Endothelial cell of umbilical vein (primary cell): ENCODE measurements at regions not wholly inside any gene's neighbourhood (a gene's known extent, or its start where the extent isn't known, plus 50 kb on each side); places are given as distances from the start of the nearest gene placed in this dataset.

Experiments
- EZH2 ChIP-seq: IDR thresholded peaks from 2 replicates; pipeline ENCODE4 v1.6.1; 2012; ENCODE audit warnings: borderline replicate concordance, low read depth, mild to moderate bottlenecking, moderate library complexity, low read length, inconsistent platforms; ENCODE audit not compliant: severe bottlenecking
- FOS ChIP-seq: IDR thresholded peaks from 2 replicates; pipeline ENCODE4 v1.6.1; 2011; ENCODE audit warnings: mild to moderate bottlenecking, low read length, moderate library complexity, borderline replicate concordance; ENCODE audit not compliant: insufficient read depth
- GATA2 ChIP-seq: IDR thresholded peaks from 2 replicates; pipeline ENCODE4 v1.7.0; 2011; ENCODE audit warnings: low read depth, mild to moderate bottlenecking, moderate library complexity, mixed read lengths, low read length; ENCODE audit not compliant: insufficient read length, insufficient read depth
- POLR2A ChIP-seq: IDR thresholded peaks from 2 replicates; pipeline ENCODE4 v1.6.1; 2012; ENCODE audit warnings: low read depth, mild to moderate bottlenecking, control low read depth, low read length
- POLR2AphosphoS5 ChIP-seq: IDR thresholded peaks from 2 replicates; pipeline ENCODE4 v1.6.1; 2012; ENCODE audit warnings: low read depth, mild to moderate bottlenecking, control low read depth, low read length, moderate library complexity; ENCODE audit not compliant: insufficient read depth
- TF ChIP-seq, protein P1 (sequence below), 2 donors: IDR thresholded peaks; 1 replicate in 1 of 2; 2 replicates in 1 of 2; pipeline ENCODE4 v1.5.1; 2011; ENCODE audit warnings: low read length in 2 of 2, mild to moderate bottlenecking in 2 of 2, moderate library complexity in 2 of 2, control low read depth in 1 of 2, inconsistent platforms in 1 of 2, low read depth in 1 of 2; ENCODE audit not compliant: insufficient read depth in 1 of 2; ENCODE audit errors: extremely low read depth in 1 of 2
- TF ChIP-seq, protein P2 (sequence below): IDR thresholded peaks from 2 replicates; pipeline ENCODE4 v1.6.1; 2011; ENCODE audit not compliant: insufficient read depth, insufficient read length

DNA sequence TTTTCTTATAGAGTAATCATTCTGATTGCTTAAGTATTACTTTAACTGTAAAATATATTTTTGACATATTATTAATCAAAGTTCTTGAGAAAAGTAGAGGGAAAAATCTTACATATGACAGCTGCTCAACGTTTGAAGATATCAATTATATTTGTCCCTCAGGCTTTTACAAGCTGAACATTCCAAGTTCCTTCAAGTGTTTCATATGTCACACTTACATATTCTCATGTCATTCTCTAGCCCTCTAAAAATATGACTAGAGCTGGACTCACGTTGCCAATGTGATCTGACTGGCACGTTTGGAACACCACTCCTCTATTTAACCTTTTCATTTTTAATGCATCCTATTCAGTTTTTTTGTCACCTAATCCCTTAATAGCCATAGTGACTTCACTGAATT, 492.9 kb downstream of the PCDH18 start:
- TF ChIP-seq, protein P1, sequence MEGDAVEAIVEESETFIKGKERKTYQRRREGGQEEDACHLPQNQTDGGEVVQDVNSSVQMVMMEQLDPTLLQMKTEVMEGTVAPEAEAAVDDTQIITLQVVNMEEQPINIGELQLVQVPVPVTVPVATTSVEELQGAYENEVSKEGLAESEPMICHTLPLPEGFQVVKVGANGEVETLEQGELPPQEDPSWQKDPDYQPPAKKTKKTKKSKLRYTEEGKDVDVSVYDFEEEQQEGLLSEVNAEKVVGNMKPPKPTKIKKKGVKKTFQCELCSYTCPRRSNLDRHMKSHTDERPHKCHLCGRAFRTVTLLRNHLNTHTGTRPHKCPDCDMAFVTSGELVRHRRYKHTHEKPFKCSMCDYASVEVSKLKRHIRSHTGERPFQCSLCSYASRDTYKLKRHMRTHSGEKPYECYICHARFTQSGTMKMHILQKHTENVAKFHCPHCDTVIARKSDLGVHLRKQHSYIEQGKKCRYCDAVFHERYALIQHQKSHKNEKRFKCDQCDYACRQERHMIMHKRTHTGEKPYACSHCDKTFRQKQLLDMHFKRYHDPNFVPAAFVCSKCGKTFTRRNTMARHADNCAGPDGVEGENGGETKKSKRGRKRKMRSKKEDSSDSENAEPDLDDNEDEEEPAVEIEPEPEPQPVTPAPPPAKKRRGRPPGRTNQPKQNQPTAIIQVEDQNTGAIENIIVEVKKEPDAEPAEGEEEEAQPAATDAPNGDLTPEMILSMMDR (IDR thresholded peaks at IDR 0.05; ENCODE audit: extremely low read depth in 1 of 2, insufficient read depth in 1 of 2, low read depth in 1 of 2, low read length in 2 of 2): no peak
- no peak for TF ChIP-seq FOS
- no peak for TF ChIP-seq EZH2
- no peak for TF ChIP-seq POLR2A
- TF ChIP-seq, protein P2, sequence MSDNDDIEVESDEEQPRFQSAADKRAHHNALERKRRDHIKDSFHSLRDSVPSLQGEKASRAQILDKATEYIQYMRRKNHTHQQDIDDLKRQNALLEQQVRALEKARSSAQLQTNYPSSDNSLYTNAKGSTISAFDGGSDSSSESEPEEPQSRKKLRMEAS: no peak
- TF ChIP-seq POLR2AphosphoS5: no peak
- no peak for TF ChIP-seq GATA2
